Mammary epithelial cell (primary cell): ENCODE measurements at regions not wholly inside any gene's neighbourhood (a gene's known extent, or its start where the extent isn't known, plus 50 kb on each side); places are given as distances from the start of the nearest gene placed in this dataset.

Source experiments
- CTCF ChIP-seq, 2 donors: IDR thresholded peaks in 1 of 2; conservative IDR thresholded peaks in 1 of 2; 2 replicates each; pipeline ENCODE4 v1.5.1; 2011 to 2012; ENCODE audit warnings: inconsistent platforms in 2 of 2, low read length in 2 of 2, mild to moderate bottlenecking in 2 of 2, control low read depth in 1 of 2, low read depth in 1 of 2; ENCODE audit not compliant: insufficient read depth in 1 of 2; ENCODE audit errors: extremely low read depth in 1 of 2
- EZH2 ChIP-seq: IDR thresholded peaks from 2 replicates; pipeline ENCODE4 v1.6.1; 2012; ENCODE audit warnings: low read length, inconsistent platforms, borderline replicate concordance

GRCh38 chr12:91857813-91858542, 287.7 kb downstream of the BTG1 start:
- TF ChIP-seq CTCF (conservative IDR thresholded peaks at IDR 0.05 in 1 of 2, IDR thresholded peaks at IDR 0.05 in 1 of 2; ENCODE audit: extremely low read depth in 1 of 2, insufficient read depth in 1 of 2, low read depth in 1 of 2, low read length in 2 of 2) (no peak), EZH2 (no peak)
